ENCODE measurements at regions not wholly inside any gene's neighbourhood (a gene's known extent, or its start where the extent isn't known, plus 50 kb on each side); places are given as distances from the start of the nearest gene placed in this dataset.

GRCh38 chr1:213399695-213400094 lies 348.7 kb downstream of the RPS6KC1 start:
- TF ChIP-seq, protein P1, sequence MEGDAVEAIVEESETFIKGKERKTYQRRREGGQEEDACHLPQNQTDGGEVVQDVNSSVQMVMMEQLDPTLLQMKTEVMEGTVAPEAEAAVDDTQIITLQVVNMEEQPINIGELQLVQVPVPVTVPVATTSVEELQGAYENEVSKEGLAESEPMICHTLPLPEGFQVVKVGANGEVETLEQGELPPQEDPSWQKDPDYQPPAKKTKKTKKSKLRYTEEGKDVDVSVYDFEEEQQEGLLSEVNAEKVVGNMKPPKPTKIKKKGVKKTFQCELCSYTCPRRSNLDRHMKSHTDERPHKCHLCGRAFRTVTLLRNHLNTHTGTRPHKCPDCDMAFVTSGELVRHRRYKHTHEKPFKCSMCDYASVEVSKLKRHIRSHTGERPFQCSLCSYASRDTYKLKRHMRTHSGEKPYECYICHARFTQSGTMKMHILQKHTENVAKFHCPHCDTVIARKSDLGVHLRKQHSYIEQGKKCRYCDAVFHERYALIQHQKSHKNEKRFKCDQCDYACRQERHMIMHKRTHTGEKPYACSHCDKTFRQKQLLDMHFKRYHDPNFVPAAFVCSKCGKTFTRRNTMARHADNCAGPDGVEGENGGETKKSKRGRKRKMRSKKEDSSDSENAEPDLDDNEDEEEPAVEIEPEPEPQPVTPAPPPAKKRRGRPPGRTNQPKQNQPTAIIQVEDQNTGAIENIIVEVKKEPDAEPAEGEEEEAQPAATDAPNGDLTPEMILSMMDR (IDR thresholded peaks at IDR 0.05; ENCODE audit: poor library complexity), result no peak
- no peak for TF ChIP-seq EZH2phosphoT487 (IDR thresholded peaks at IDR 0.05; ENCODE audit: low read depth, severe bottlenecking, unreplicated experiment)

Data from hepatocyte (in vitro differentiated cells).